Neural cell (in vitro differentiated cells): ENCODE measurements at regions not wholly inside any gene's neighbourhood (a gene's known extent, or its start where the extent isn't known, plus 50 kb on each side); places are given as distances from the start of the nearest gene placed in this dataset.
A peak's percentile ranks its signal among the peaks of the same experiment; 100 is the strongest.

ENCODE experiments used
- H2AFZ ChIP-seq: fragments of 200-600, 300-800 bp; sonication (generic), shearing (Covaris generic); 2 replicates; pipeline ENCODE4 v1.6.0; 2014; ENCODE audit warnings: low read depth, mild to moderate bottlenecking, antibody characterized with exemption, low read length, moderate library complexity
- H3F3A ChIP-seq: fragments of 200-600 bp; shearing (Covaris generic); 2 replicates; pipeline ENCODE4 v1.6.1; 2016; ENCODE audit warnings: mild to moderate bottlenecking, moderate library complexity, mixed read lengths, antibody characterized with exemption, low read length; ENCODE audit not compliant: insufficient read depth, poor library complexity, severe bottlenecking
- H3K27ac ChIP-seq: fragments of 200-600, 300-800 bp; sonication (generic), shearing (Covaris generic); 2 replicates; pipeline ENCODE4 v1.5.1; 2014; ENCODE audit warnings: mild to moderate bottlenecking, low read length, moderate library complexity
- H3K27me3 ChIP-seq: fragments of 300-800, 200-600 bp; sonication (generic), shearing (Covaris generic); 2 replicates; pipeline ENCODE4 v1.6.0; 2014; ENCODE audit warnings: mild to moderate bottlenecking, low read depth, low read length, moderate library complexity; ENCODE audit not compliant: insufficient read depth
- H3K36me3 ChIP-seq: fragments of 300-800, 200-600 bp; sonication (generic), shearing (Covaris generic); 2 replicates; pipeline ENCODE4 v1.5.1; 2014; ENCODE audit warnings: mild to moderate bottlenecking, antibody characterized with exemption, low read length, moderate library complexity; ENCODE audit not compliant: insufficient read depth
- H3K4me2 ChIP-seq: fragments of 300-800, 200-600 bp; sonication (generic), shearing (Covaris generic); 2 replicates; pipeline ENCODE4 v1.6.0; 2014; ENCODE audit warnings: mild to moderate bottlenecking, low read length
- H3K4me3 ChIP-seq: fragments of 300-800, 200-600 bp; sonication (generic), shearing (Covaris generic); 2 replicates; pipeline ENCODE4 v1.5.1; 2014; ENCODE audit warnings: mild to moderate bottlenecking, low read length, moderate library complexity
- H3K79me2 ChIP-seq: fragments of 200-600 bp; shearing (Covaris generic); replicated peaks from 2 replicates; pipeline ENCODE4 v1.6.0; 2014; ENCODE audit warnings: mild to moderate bottlenecking, low read length, moderate library complexity; ENCODE audit not compliant: insufficient read depth
- H3K9ac ChIP-seq: fragments of 300-800, 200-600 bp; sonication (generic), shearing (Covaris generic); 2 replicates; pipeline ENCODE4 v1.6.1; 2016; ENCODE audit warnings: mild to moderate bottlenecking, low read length, mixed read lengths
- H3K9me2 ChIP-seq: fragments of 200-600 bp; shearing (Covaris generic); 2 replicates; pipeline ENCODE4 v1.6.1; 2016; ENCODE audit warnings: mild to moderate bottlenecking, low read length, mixed read lengths; ENCODE audit not compliant: insufficient read depth
- H3K9me3 ChIP-seq: fragments of 200-600, 300-800 bp; sonication (generic), shearing (Covaris generic); 2 replicates; pipeline ENCODE4 v1.6.1; 2016; ENCODE audit warnings: mild to moderate bottlenecking, mixed run types, low read length, moderate library complexity, mixed read lengths
- H4K20me1 ChIP-seq: fragments of 200-600 bp; shearing (Covaris generic); 2 replicates; pipeline ENCODE4 v1.6.1; 2016; ENCODE audit warnings: mild to moderate bottlenecking, mixed run types; ENCODE audit not compliant: insufficient read depth
- EP300 ChIP-seq: fragments of 450-650 bp; conservative IDR thresholded peaks from 2 replicates; pipeline ENCODE4 v1.6.1; 2014; ENCODE audit warnings: antibody characterized with exemption, mild to moderate bottlenecking, moderate library complexity; ENCODE audit not compliant: poor library complexity, severe bottlenecking
- EZH2 ChIP-seq: fragments of 200-600, 300-800 bp; shearing (Covaris generic), sonication (generic); IDR thresholded peaks from 2 replicates; pipeline ENCODE4 v1.6.1; 2014; ENCODE audit warnings: antibody characterized with exemption, low read length, borderline replicate concordance, mild to moderate bottlenecking; ENCODE audit not compliant: insufficient read depth, poor library complexity, severe bottlenecking
- MXI1 ChIP-seq: fragments of 450-650 bp; conservative IDR thresholded peaks from 2 replicates; pipeline ENCODE4 v1.6.1; 2014; ENCODE audit warnings: antibody characterized with exemption, mild to moderate bottlenecking; ENCODE audit not compliant: poor library complexity, severe bottlenecking
- POLR2AphosphoS5 ChIP-seq: IDR thresholded peaks from 2 replicates; pipeline ENCODE4 v1.6.1; 2012
- RAD21 ChIP-seq: fragments of 450-650 bp; conservative IDR thresholded peaks from 2 replicates; pipeline ENCODE4 v1.6.1; 2014; ENCODE audit warnings: antibody characterized with exemption, mild to moderate bottlenecking, moderate library complexity
- SMC3 ChIP-seq: fragments of 450-650 bp; conservative IDR thresholded peaks from 2 replicates; pipeline ENCODE4 v1.6.1; 2014; ENCODE audit warnings: antibody characterized with exemption, mild to moderate bottlenecking, moderate library complexity; ENCODE audit not compliant: poor library complexity
- TAF1 ChIP-seq: IDR thresholded peaks from 2 replicates; pipeline ENCODE4 v1.6.1; 2012; ENCODE audit warnings: low read depth
- TF ChIP-seq, protein P1 (sequence below): fragments of 450-650 bp; IDR thresholded peaks from 2 replicates; pipeline ENCODE4 v1.5.1; 2014; ENCODE audit warnings: antibody characterized with exemption, mild to moderate bottlenecking, moderate library complexity; ENCODE audit not compliant: poor library complexity, severe bottlenecking
- TF ChIP-seq, protein P2 (sequence below): IDR thresholded peaks from 2 replicates; pipeline ENCODE4 v1.6.1; 2012; ENCODE audit warnings: borderline replicate concordance

DNA sequence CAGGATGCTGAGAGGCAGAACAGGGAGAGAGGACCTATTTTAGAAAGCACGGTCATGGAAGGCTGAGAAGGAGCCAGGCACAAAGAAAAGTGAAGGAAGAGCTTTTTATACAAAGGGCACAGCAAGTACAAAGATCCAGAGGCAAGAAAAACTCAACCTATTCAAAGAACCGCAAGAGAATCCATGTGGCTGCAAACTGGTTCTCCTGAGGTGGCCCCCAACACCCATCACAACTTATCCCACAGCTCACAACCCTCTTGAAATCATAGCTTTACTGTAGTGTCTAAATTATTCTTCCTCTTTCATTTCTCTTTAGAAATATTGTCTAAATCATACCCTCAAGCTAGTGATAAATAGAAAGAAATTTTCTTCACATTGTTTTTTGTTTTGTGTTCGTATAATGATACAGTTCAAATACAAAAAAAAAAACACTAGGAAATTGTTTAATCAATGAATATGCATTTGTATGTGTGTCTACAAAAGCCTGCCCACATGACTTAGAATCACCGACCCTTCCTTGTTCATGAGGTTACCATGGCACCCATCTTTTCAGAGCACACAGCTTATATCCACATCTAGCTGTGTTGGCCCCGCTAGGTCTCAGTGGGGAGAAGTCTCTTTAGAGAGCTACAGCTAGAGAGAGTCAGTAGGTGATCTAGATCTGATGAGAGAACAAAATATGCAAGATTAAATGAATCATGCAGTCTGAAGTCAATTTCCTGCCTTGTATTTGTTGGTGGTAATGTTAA is 126.9 kb upstream of the DCLK2 start:
- H3K4me2 ChIP-seq: no peak overlapping the region
- no peak overlapping the region for H3K4me3 ChIP-seq
- no peaks in the 10 kb centered on the region for H4K20me1 ChIP-seq
- H3K79me2 ChIP-seq: no peaks in the 10 kb centered on the region
- H3F3A ChIP-seq: no peaks in the 10 kb centered on the region
- H3K9ac ChIP-seq: no peak overlapping the region
- H3K9me3 ChIP-seq: no peaks in the 10 kb centered on the region
- H3K27me3 ChIP-seq: no peaks in the 10 kb centered on the region
- no peak overlapping the region for H2AFZ ChIP-seq
- H3K27ac ChIP-seq: no peak overlapping the region
- H3K9me2 ChIP-seq: no peaks in the 10 kb centered on the region
- H3K36me3 ChIP-seq: no peaks in the 10 kb centered on the region
- TF ChIP-seq RAD21 (no peak), POLR2AphosphoS5 (no peak), EP300 (no peak), MXI1 (no peak)
- TF ChIP-seq, protein P1, sequence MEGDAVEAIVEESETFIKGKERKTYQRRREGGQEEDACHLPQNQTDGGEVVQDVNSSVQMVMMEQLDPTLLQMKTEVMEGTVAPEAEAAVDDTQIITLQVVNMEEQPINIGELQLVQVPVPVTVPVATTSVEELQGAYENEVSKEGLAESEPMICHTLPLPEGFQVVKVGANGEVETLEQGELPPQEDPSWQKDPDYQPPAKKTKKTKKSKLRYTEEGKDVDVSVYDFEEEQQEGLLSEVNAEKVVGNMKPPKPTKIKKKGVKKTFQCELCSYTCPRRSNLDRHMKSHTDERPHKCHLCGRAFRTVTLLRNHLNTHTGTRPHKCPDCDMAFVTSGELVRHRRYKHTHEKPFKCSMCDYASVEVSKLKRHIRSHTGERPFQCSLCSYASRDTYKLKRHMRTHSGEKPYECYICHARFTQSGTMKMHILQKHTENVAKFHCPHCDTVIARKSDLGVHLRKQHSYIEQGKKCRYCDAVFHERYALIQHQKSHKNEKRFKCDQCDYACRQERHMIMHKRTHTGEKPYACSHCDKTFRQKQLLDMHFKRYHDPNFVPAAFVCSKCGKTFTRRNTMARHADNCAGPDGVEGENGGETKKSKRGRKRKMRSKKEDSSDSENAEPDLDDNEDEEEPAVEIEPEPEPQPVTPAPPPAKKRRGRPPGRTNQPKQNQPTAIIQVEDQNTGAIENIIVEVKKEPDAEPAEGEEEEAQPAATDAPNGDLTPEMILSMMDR: no peak

DNA sequence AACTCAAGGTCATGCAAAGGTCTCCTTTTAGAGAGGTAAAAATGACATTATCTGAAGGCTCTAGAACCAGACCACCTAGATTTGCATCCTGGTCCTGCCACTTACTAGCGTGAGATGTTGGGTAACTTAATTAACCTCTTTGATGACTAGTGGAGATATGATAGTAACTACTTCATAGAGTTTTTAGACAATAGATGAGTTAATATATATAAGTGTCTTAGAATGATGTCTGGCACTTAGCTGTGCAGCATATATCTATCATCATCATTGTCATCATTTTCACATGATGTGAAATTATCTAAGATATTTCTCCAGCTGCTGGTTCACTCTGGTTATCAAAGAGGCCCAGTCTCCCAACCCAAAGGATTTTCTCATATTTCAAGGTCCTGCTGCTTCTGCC is 126.1 kb upstream of the DCLK2 start:
- H3K27me3 ChIP-seq: no peaks in the 10 kb centered on the region
- no peak overlapping the region for H3K27ac ChIP-seq
- H3K4me3 ChIP-seq: no peak overlapping the region
- no peaks in the 10 kb centered on the region for H3K79me2 ChIP-seq
- no peak overlapping the region for H3K4me2 ChIP-seq
- no peaks in the 10 kb centered on the region for H4K20me1 ChIP-seq
- H3K9ac ChIP-seq: no peak overlapping the region
- no peaks in the 10 kb centered on the region for H3K9me2 ChIP-seq
- H2AFZ ChIP-seq: no peak overlapping the region
- H3F3A ChIP-seq: no peaks in the 10 kb centered on the region
- no peak for TF ChIP-seq SMC3
- TF ChIP-seq EP300: peak; percentile 16
- H3K9me3 ChIP-seq: no peaks in the 10 kb centered on the region
- H3K36me3 ChIP-seq: no peaks in the 10 kb centered on the region

DNA sequence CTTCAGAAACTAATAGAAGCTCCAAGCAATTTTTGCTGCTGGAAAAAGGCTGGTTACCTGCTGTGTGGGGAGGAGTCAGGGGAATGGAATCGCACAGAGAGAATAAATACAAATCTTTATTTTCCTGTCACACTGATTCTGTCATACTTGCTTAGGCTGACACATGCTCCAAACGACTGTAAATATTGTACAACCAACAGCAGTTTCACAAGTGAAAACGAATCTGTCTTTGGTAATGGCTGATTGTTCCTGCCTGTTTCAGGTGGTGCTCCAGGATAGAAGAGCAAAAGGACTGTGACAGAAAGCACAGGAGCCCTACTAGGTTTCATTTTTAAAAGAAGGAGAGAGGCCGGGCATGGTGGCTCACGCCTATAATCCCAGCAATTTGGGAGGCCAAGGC is 125.5 kb upstream of the DCLK2 start:
- no peak overlapping the region for H3K4me2 ChIP-seq
- no peaks in the 10 kb centered on the region for H3K9me3 ChIP-seq
- no peaks in the 10 kb centered on the region for H3K79me2 ChIP-seq
- H3K27ac ChIP-seq: no peak overlapping the region
- no peak overlapping the region for H2AFZ ChIP-seq
- TF ChIP-seq EP300 (no peak), SMC3 (no peak), MXI1 (no peak), POLR2AphosphoS5 (no peak), EZH2 (no peak), TAF1 (no peak), RAD21 (no peak)
- TF ChIP-seq, protein P2, sequence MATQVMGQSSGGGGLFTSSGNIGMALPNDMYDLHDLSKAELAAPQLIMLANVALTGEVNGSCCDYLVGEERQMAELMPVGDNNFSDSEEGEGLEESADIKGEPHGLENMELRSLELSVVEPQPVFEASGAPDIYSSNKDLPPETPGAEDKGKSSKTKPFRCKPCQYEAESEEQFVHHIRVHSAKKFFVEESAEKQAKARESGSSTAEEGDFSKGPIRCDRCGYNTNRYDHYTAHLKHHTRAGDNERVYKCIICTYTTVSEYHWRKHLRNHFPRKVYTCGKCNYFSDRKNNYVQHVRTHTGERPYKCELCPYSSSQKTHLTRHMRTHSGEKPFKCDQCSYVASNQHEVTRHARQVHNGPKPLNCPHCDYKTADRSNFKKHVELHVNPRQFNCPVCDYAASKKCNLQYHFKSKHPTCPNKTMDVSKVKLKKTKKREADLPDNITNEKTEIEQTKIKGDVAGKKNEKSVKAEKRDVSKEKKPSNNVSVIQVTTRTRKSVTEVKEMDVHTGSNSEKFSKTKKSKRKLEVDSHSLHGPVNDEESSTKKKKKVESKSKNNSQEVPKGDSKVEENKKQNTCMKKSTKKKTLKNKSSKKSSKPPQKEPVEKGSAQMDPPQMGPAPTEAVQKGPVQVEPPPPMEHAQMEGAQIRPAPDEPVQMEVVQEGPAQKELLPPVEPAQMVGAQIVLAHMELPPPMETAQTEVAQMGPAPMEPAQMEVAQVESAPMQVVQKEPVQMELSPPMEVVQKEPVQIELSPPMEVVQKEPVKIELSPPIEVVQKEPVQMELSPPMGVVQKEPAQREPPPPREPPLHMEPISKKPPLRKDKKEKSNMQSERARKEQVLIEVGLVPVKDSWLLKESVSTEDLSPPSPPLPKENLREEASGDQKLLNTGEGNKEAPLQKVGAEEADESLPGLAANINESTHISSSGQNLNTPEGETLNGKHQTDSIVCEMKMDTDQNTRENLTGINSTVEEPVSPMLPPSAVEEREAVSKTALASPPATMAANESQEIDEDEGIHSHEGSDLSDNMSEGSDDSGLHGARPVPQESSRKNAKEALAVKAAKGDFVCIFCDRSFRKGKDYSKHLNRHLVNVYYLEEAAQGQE: no peak
- TF ChIP-seq, protein P1: no peak
- H3K9me2 ChIP-seq: no peaks in the 10 kb centered on the region
- H3K4me3 ChIP-seq: no peak overlapping the region
- H4K20me1 ChIP-seq: no peaks in the 10 kb centered on the region
- H3K9ac ChIP-seq: no peak overlapping the region
- H3K27me3 ChIP-seq: no peaks in the 10 kb centered on the region
- H3K36me3 ChIP-seq: no peaks in the 10 kb centered on the region
- H3F3A ChIP-seq: no peaks in the 10 kb centered on the region
